Mononuclear cell (primary cell): ENCODE measurements at regions not wholly inside any gene's neighbourhood (a gene's known extent, or its start where the extent isn't known, plus 50 kb on each side); places are given as distances from the start of the nearest gene placed in this dataset.
"Not testable (repeated sequence)": the region's sequence is repeated elsewhere in the genome, so short reads cannot be mapped to it uniquely, and the experiment has no call there.

ENCODE experiments used
- H3K27me3 ChIP-seq: 2 replicates; pipeline ENCODE4 v1.6.0; 2011; ENCODE audit warnings: low read length, control low read depth; ENCODE audit not compliant: insufficient read depth
- H3K4me1 ChIP-seq: 2 replicates; pipeline ENCODE4 v1.5.1; 2011; ENCODE audit warnings: mild to moderate bottlenecking, low read length, control low read depth; ENCODE audit not compliant: insufficient read depth
- H3K4me3 ChIP-seq: 2 replicates; pipeline ENCODE4 v1.5.1; 2011; ENCODE audit warnings: mild to moderate bottlenecking, low read length, moderate library complexity
- H3K9me3 ChIP-seq: 2 replicates; pipeline ENCODE4 v1.5.1; 2011; ENCODE audit warnings: low read depth, mild to moderate bottlenecking, control low read depth, low read length

- no peaks in the 10 kb centered on the region for H3K9me3 ChIP-seq
- no peaks in the 10 kb centered on the region for H3K4me1 ChIP-seq
- peaks cover 3% of the 10 kb centered on the region for H3K27me3 ChIP-seq
- H3K4me3 ChIP-seq: no peak overlapping the region
Observed at GRCh38 chr11:129733384-129733783, 82.3 kb upstream of the TMEM45B start.

- Histone ChIP-seq H3K4me3 (no peak overlapping the region), H3K4me1 (no peaks in the 10 kb centered on the region), H3K9me3 (no peaks in the 10 kb centered on the region), H3K27me3 (peaks cover 3% of the 10 kb centered on the region)
Observed at GRCh38 chr11:129733981-129734380, 81.7 kb upstream of the TMEM45B start.

- Histone ChIP-seq H3K4me3 (no peak overlapping the region), H3K27me3 (peaks cover 3% of the 10 kb centered on the region), H3K9me3 (no peaks in the 10 kb centered on the region), H3K4me1 (no peaks in the 10 kb centered on the region)
Observed at GRCh38 chr11:129734654-129735053, 81.0 kb upstream of the TMEM45B start.

DNA sequence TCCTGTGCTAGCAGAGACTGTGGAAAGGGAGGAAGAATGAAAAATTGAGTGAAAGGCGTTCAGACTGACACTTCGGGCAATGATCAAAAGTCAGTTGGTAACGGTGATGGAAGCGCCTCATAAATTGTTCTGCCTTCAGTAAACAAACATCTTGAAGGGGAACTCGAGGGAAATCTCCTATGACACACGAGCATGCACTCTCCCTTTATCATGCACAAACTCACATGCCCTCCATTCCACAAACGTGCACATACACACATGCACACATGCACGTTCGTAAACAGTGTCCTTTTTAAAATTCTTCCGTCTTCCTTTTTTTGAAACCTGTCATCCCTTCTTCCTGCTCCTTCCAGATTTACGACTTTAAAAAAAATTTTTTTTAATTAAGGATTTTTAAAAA lies 77.8 kb upstream of the TMEM45B start:
- Histone ChIP-seq H3K27me3 (peaks cover 3% of the 10 kb centered on the region), H3K4me1 (no peaks in the 10 kb centered on the region), H3K9me3 (no peaks in the 10 kb centered on the region), H3K4me3 (no peak overlapping the region)

- Histone ChIP-seq H3K4me1 (no peaks in the 10 kb centered on the region), H3K27me3 (peaks cover 3% of the 10 kb centered on the region), H3K4me3 (no peak overlapping the region), H3K9me3 (no peaks in the 10 kb centered on the region)
Observed at GRCh38 chr11:129738242-129738641, 77.4 kb upstream of the TMEM45B start.

- peaks cover 3% of the 10 kb centered on the region for H3K27me3 ChIP-seq
- H3K9me3 ChIP-seq: no peaks in the 10 kb centered on the region
- H3K4me3 ChIP-seq: no peak overlapping the region
- no peaks in the 10 kb centered on the region for H3K4me1 ChIP-seq
Observed at GRCh38 chr11:129739339-129739738, 76.3 kb upstream of the TMEM45B start.

DNA sequence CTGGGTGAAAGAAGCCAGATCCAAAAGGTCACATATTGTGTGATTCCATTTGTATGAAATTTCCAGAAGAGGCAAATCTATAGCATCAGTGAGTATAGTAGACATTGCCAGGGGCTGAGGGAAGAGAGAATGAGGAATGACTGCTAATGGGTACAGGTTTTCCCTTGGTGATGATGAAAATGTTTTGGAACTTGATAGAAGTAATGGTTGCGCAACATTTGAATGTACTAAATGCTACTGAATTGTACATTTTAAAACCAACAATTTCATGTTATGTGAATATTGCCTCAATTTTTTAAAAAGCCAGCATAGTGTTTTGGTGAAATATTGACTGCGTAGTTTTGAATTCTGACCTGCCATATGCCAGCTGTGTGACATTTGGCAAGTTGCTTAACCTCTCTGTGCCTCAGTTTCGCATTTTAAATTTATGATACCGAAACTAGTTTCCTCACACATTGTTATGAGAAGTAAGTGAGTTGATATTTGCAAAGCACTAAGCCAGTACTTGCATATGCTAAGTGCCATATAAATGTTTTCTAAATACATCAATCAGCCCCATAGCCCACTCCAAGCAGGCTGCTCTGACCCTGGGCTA lies 75.4 kb upstream of the TMEM45B start:
- H3K4me3 ChIP-seq: no peak overlapping the region
- no peaks in the 10 kb centered on the region for H3K4me1 ChIP-seq
- H3K9me3 ChIP-seq: no peaks in the 10 kb centered on the region
- peaks cover 3% of the 10 kb centered on the region for H3K27me3 ChIP-seq

GRCh38 chr11:129743112-129743815 lies 72.4 kb upstream of the TMEM45B start:
- Histone ChIP-seq H3K4me1 (no peaks in the 10 kb centered on the region), H3K27me3 (no peaks in the 10 kb centered on the region), H3K4me3 (no peak overlapping the region), H3K9me3 (no peaks in the 10 kb centered on the region)

GRCh38 chr11:129747071-129747470 lies 68.6 kb upstream of the TMEM45B start:
- Histone ChIP-seq H3K4me3 (no peak overlapping the region), H3K27me3 (peaks cover 5% of the 10 kb centered on the region), H3K9me3 (no peaks in the 10 kb centered on the region), H3K4me1 (peaks cover 6% of the 10 kb centered on the region)

GRCh38 chr11:129749141-129749540 lies 66.5 kb upstream of the TMEM45B start:
- Histone ChIP-seq H3K4me3 (no peak overlapping the region), H3K9me3 (no peaks in the 10 kb centered on the region), H3K4me1 (peaks cover 6% of the 10 kb centered on the region), H3K27me3 (peaks cover 5% of the 10 kb centered on the region)

GRCh38 chr11:129750343-129751292 lies 65.0 kb upstream of the TMEM45B start:
- H3K4me1 ChIP-seq: peaks cover 6% of the 10 kb centered on the region
- no peaks in the 10 kb centered on the region for H3K9me3 ChIP-seq
- H3K4me3 ChIP-seq: no peak overlapping the region
- H3K27me3 ChIP-seq: peaks cover 5% of the 10 kb centered on the region

DNA sequence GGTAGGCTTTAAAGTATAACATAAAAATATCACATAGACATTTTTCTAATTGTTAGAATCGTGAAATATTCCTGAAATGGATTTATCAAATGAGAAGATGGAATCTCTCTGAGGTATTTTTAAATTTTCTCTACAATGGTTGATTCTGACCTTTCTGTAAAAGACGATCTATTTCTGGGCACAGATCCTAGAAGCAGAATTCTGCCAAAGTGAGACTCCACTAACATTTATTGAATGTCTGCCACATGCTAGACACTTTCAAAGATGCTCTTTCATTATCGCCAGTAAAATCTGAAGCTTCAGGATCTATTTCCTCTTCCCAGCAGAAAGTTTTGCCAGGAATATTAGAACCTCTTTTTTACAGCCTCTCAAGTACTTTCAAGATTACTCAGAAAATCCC lies 64.1 kb upstream of the TMEM45B start:
- no peak overlapping the region for H3K4me3 ChIP-seq

DNA sequence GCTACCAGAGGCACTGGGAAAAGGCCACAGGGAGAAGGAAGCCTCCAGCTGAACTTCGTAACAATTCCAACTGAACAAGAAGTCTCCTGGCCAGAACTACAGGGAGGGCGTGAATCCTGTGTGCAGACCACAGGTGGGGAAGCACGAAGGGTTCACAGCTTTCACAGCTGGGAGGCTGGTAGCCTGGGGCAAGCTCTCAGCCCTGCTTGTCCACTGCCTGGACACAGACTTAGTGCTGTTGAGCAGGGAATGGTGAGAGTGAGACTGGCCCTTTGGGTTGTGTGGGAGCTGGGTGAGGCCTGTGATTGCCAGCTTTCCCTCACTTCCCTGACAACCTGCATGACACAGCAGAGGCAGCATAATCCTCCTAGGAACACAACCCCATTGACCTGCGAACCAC lies 52.1 kb upstream of the TMEM45B start:
- not testable (repeated sequence) for H3K4me3 ChIP-seq, H3K4me1 ChIP-seq, H3K27me3 ChIP-seq, H3K9me3 ChIP-seq

More for the DNA sequence above, 64.1 kb upstream of the TMEM45B start:
- Histone ChIP-seq H3K4me1 (peaks cover 6% of the 10 kb centered on the region), H3K9me3 (no peaks in the 10 kb centered on the region), H3K27me3 (peaks cover 5% of the 10 kb centered on the region)

GRCh38 chr11:129764204-129764603 lies 51.4 kb upstream of the TMEM45B start:
- not testable (repeated sequence) for H3K27me3 ChIP-seq, H3K9me3 ChIP-seq, H3K4me1 ChIP-seq, H3K4me3 ChIP-seq
